GM18858 (cell line): ENCODE measurements at regions not wholly inside any gene's neighbourhood (a gene's known extent, or its start where the extent isn't known, plus 50 kb on each side); places are given as distances from the start of the nearest gene placed in this dataset.

Source experiments
- ATAC-seq: cut with Tn5 transposase; IDR thresholded peaks from one replicate; pipeline ENCODE4 v1.9.1; 2021; ENCODE audit not compliant: unreplicated experiment

DNA sequence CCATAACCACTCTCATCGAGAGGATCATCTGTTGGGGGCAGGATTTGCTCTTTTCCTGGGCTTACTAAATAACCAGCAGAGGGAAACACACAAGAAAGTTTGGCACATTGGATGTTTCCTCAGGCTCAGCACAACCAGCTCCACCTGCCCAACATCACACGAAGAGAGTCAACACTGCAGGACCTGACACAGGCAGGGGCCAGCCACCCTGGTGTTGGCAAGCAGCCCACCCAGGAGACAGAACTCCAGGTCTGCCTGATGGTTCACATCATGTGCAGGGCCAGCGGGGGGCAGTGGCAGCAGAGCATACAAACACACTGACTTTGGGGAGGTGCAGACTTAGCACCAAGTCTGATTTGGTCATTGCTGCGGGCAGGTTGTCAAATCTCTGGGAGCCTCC lies 182.3 kb upstream of the GALNT2 start:
- no peak for ATAC-seq

DNA sequence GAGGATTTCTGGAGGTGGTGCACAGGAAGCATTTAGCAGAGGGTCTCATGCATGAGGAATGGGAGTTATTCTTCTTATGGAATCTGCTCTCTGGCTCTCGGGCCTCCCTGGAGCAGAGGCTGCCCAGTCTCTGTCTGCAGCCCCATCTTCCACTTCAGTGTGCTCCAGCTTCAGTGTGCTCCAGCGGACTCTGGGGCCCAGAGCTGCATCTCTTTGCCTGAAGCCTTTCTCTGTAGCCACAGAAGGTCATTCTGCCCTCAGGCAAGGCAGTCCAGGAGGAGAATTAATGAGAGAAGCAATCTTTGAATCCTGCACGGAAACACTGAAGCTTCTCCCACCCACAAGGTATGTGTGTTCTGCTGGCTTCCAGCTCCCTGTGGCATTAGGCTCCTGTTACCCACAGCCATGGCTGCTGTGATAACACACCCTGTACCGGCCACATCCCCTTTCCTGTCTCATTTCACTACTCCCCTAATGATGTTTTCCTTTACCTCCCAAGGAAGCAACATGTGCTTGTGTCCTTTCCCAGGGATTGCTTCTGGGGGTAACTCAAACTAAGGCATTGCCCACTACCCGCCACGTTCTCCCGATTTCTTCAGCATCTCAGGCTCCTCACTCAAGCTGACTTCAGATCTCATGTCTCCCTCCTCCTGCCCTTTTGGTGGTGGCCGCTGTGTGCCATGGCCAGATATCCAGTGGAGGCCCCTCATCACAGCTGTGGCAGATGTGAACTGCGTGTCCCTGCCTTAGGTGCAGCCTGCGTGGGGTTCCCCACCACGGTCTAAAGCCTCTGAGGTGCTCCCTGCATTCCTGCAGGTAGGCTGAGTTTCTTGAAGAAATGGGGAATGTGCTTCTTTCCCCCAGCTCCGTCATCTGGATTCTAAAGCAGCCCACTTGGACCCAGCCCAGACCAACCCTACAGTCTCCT lies 181.2 kb upstream of the GALNT2 start:
- no peak for ATAC-seq

DNA sequence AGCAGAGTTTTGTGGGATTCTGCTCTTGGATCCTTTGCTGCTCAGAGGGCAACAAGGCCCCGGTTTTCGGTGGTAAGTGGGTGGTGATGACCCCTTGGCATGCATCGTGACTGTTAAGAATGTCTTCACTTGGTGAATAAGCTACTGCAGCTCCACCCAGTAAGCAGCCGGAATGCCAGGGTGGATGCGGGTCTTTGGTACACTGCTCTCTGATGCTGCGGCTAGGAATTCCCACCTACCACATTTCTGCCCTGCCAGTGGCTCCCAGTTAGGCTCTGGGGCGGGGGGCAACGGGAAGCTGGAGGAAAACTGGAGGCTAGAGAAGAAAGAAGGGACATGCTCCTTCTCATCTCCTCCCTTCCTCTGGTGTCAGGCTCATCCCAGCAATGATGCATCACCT lies 180.4 kb upstream of the GALNT2 start:
- ATAC-seq = no peak

DNA sequence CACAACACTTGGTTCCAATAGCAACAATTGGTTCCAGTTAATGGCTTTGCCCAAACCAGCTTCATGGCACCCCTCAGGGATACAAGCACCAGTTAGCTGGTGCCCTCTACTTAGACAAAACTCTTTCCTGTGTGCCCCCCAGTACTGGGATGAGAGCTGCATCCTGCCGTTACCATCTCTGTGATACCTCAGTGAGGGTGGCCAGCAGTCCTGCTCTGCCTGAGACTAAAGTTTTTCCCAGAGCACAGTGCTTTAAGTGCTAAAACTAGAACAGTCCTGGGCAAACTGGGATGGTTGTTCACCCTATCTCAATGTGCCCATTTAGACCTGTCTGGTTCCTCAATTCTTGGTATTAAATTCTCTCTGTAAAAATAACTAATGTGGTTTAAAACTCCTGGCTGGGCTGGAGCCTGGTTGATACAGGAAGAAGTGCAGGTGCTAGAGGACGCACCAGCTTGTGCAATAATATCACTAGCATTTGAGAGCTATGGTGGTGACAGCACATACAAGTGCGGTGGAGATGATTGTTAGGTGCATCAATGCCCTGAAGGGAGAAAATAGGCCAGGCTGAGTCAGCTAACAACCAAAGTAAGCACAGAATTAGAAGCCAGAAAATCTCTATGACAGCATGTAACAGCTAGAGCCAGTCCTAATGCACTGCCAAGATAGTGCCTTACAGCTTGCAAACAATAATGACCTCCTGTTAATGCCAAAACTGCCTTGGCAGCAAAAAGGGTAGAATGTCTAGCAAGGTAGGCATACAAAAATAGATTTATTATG lies 179.8 kb upstream of the GALNT2 start:
- ATAC-seq = no peak

DNA sequence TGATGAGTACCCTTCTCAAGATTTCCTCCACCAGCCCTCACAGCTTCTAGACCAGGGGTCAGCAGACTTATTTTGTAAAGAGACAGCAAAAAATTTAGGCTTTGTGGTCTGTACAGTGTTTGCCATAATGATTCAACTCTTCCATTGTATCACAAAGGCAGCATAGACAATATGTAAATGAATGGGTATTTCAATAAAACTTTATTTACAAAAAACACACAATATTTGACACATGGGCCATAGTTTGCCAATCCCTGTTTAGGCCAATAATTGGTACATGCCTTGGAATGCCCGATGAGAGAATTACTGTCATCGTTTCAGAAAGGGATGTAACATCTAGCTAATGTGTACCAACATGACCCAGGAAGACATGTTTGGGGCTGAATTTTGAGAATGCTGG lies 178.9 kb upstream of the GALNT2 start:
- no peak for ATAC-seq

DNA sequence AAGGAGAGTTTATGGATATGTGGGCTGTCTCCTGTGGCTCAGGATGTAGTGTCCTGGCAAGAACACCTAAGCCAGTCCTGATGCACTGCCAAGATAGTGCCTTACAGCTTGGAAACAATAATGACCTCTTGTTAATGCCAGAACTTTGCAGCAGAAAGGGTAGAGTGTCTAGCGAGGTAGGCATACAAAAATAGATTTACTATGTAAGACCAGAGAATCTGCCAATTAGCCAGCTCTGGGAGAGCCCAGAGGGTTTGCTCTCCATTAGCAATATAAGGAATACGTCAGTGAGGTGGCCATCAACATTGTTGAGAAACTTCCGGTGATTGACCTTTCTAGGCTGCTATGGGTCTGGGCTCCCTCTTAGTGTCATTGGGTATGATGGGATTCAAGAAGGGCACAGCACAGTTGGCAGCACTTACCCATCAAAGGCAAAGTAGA lies 178.5 kb upstream of the GALNT2 start:
- no peak for ATAC-seq

DNA sequence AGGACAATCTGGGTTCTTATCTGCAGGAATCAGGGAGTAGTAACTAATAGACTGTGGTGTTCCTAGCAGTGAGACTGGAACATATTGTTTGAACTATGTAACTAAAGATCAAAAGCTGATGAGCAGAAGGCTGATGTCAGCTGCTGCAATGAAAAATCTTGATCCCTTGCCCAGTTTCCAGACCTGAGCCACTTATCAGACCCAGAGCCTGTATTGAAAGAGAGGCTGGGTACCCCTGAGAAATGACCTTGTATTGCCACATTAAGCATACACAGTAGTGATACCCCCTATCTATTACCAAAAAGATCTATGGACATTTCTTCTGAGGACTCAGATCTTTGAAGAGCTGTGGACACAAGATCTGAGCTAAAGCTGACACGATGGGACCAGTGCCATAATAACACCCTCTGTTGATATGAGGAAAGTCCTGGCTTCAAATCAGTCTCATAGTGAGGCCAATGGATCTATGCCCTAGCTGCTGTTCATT lies 178.0 kb upstream of the GALNT2 start:
- no peak for ATAC-seq

DNA sequence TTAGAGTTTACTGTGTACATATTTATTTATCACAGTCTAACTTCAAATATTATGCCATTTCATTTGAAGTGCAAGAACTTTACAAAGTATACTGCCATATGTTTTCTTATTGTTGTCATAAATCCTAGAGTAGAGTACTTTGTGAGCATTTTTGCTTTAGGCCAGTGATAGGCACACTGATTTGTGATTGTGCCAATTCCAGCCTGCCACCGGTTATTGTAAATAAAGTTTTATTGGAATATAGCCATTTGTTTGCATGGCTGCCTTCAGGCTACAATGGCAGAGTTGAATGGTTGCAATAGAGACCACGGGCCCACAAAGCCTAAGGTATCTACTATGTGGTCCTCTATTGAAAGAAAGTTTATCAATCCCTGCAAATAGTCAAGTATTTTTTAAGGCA lies 175.8 kb upstream of the GALNT2 start:
- no peak for ATAC-seq

DNA sequence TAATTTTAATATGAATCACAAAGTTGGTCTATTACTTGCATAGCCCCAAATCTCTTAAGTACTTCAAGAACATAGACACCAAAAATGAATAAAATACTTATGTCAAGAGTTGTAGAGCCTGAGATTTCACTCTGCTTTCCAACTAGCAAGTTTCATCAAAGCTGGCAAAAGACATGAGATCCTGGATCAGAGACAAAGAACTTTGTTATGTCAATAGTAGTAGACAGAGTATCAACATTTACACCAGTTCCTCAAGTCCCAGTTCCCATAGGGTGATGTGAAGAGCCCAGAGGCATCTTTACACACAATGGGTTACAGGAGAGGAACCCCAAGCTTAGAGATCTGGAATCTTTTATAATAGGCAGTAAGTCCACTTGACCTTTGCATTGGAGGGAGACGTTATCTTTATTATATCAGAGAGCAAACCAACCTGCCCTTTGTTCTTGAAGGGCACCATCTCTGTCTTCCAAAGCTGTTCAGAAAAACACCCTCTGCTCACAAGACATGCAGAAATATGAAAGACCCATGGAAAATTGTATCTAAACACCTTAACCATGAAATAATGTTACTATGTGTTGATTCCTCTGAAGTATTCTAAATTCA lies 174.4 kb upstream of the GALNT2 start:
- ATAC-seq = no peak

DNA sequence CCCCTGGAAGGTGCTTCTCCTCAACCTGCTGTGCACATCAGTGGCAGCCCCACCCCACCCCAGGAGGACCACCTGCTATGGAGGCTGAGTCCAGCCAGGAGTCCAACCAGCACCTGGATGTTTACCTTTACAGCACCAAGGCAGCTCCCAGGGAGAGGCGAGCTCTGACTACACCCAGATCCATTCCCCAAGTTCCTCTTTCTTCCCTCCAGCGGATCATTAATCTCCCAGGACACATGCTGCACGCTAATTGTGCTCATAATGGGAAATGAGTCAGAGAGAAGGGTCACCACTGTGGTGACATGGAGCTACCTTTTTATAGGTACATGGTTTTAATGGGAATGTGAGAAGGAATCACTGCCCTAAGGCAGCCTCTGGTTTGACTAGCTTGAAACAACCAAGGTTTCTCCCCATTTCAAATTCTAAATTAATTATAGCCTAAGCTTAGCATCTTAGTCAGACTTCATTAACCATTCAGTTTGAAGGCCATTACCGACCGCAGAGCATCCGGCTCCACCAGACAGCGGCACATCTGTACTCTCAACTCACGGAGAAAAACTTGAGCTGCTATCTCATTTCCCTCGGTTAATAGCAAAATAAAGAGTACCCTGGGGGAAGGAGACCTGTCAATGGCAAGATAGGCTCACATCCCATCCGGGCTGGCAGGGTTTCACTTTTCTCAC lies 173.1 kb upstream of the GALNT2 start:
- ATAC-seq = no peak

DNA sequence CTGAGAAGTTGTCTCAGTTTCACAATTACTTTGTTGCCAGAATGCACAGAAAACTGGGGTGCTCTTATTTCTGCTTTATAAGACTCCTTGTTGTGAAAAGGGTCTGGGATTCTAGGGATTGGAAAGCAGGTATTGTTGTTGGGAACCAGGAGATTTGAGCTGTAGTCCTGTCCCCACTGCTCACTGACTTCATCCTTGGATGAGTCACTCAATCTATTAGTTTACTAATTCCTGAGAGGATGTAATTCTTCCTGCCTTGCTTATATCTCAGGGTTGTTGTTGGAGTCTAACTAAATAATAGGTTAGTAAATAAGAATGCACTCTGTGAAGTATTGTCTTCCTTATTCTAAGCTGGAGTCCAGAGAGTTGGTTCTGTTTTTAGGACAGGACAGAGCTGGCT lies 172.5 kb upstream of the GALNT2 start:
- ATAC-seq = no peak

DNA sequence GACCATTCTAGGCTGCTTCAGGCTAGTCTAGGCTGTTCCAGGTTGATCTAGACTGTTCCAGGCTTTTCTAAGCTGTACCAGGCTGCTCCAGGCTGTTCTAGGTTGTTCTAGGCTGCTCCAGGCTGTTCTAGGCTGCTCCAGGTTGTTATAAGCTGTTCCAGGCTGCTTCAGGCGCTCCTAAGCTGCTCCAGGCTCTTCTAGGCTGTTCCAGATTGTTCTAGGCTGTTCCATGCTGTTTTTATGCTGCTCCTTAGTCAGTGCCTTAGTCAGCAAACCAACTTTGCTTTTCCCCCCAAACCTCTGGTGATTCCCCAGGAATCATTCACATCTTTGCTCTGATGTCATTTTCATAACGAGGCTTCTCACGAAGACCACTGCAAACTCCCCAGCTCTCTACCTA lies 171.4 kb upstream of the GALNT2 start:
- no peak for ATAC-seq

DNA sequence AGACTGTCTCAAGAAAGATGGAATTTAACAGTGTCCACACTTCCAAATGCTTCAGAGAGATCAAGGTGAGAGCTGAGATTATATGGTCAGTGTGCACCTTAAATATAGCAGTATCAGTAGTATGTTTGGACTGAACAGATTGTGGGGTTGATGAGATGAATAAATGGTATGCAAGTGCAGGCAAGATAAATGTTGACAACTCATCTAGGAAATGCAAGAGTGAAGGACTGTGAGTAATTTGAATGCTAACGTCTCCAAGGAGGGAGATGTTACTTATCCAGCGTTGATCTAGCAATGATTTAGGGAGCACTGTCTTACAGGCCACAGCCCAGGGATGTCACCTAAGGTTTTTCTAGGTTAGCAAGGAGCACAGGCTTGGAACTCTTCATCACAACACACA lies 170.7 kb upstream of the GALNT2 start:
- ATAC-seq = no peak

DNA sequence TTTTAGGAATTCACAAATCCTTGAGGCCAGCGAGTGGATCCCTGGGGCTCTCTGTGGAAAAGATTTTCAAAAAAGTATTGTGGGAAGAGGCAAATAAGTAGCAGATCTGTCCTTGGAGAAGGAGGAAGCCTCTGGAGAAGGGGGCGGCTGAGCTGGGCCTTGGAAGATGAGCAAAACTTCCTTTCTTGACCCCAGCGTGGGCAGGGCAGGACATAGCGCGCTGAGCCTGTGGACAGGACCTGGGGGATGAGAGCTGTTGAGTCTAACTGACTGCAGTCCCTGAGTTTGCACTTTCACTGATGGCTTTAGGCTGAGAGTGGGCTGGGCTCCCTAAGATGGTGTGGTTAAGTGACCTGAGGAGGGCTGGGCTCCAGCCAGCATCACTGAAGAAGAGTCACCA lies 170.2 kb upstream of the GALNT2 start:
- no peak for ATAC-seq

DNA sequence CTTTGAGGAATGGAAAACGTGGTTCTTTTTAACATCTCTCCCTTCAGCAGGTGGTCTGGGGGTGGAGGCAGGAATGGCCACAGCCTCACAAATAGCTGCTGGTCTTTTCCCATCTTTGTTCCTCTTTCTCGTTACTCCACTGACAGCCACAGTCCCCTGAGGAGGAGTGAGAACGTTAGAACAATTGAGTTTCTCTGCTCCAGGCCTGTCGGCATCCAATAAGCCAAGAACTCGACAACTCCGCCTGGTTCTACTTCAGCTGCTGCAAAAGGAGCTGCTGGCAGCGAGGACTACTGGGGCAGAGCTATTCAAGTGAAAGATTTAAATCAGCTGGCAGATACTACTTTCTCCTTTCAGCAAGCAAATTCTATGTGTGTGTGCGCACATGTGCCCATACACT lies 169.5 kb upstream of the GALNT2 start:
- ATAC-seq = no peak

DNA sequence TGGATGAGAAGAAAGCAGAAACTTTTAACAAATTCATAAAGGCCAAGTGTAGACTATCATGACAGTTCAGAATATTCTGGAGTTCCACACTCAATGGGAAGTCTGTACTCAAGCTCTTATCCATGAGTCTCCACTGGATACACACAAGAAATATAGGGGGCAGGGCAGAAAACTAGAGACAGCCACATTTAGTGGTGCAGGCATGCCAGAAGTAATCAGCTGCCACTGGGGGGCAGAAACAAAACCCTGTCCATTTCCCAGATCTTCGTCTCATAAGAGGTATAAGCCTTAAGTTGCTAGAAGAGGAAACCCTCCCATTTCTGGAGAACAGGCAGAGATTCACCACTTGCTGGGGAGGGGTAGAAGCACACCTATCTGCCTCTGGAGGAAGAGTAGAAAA lies 166.8 kb upstream of the GALNT2 start:
- ATAC-seq = no peak

DNA sequence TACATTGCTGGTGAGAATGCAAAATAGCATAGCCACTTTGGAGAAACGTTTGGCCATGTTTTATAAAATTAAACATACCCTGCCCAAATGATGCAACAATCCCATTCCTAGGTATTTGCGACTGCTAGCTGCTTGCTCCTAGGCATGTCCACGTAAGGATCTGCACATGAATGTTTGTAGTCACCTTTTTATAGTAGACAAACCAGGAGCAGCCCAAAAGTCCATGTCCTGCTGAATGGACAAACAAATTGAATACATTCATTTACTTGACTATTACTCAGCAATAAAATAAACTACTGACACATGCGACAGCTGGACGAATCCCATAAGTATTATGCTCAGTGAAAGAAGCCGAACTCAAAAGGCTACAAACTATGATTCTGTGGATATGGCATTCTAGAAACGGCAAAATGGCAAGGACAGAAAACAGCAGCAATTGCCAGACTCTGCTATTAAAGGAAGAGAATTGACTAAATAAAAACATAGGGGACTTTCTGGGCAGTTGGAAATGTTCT lies 161.9 kb upstream of the GALNT2 start:
- ATAC-seq = no peak

DNA sequence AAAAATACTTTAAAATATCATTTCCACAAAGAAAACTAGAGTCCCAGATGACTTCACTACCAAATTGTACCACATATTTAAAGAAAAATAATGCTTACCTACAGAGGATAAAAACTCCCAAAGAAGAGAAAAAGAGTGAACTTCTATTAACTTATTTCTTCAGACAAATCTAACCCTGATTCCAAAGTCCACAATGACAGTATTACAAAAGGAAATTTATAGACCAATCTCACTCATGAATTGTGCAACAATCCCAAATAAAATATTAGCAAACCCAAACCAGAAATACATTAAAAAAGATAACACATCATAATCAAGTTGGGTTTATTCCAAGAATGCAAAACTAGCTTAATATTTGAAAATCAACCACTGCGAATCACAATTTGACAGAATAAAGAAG lies 161.4 kb upstream of the GALNT2 start:
- ATAC-seq = no peak

DNA sequence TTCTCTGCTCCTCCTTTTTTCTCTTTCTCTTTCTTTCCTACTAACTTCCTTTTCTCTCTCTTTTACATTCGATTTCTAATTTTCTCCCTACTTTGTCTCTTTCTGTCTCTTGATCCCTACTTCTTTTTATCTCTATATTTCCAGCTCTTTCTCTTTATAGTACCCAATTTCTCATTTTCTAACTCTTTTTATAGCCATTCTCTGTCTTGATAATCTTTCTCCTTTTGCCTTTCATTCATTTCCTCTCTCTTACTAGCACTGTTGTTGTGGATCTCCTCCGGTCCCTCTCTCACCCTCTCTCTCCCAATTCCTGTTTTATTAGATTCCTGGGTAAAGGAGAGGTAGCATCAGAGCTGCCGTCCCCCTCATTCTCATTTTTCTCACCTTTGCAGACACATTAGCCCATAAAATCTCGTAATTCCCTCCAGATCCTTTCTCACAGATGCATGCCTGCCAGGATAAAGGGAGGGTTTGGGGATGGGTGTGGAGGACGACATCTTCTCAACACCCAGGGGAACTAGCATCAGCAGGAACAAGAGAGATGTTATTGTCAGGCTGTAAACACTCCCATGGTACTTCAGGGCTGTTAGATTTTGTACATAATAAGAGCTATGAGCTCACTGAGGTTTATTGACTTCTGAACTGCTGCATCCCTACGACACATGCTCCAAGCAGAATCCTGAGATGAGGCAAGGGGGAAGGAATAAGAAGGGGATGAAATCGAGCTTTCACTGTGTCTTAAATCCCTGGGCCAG lies 159.0 kb upstream of the GALNT2 start:
- no peak for ATAC-seq

DNA sequence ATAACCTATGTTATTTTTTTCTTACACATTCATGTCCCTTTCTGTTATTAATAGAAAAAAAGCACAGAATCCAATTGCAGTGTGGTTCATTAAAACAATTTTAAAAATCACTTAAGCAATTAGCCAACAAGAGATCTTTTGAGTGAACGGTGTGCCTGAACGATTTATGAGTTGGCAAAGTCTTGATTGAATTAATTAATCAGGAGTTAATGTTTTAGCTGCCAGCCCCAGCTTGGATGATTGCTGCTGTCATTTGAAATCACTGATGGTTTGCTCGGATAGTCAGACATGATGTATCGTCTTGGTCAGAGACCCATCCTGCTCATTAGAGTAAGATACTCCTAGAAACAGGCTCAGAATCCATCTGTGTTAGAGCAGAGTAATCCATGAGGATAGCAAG lies 158.3 kb upstream of the GALNT2 start:
- ATAC-seq = no peak
